ENCODE measurements at regions not wholly inside any gene's neighbourhood (a gene's known extent, or its start where the extent isn't known, plus 50 kb on each side); places are given as distances from the start of the nearest gene placed in this dataset.
"Not testable (repeated sequence)": the region's sequence is repeated elsewhere in the genome, so short reads cannot be mapped to it uniquely, and the experiment has no call there.

GRCh38 chr4:163736876-163737275, 242.4 kb downstream of the TMA16 start:
- WGBS (ENCODE audit: missing lambda C conversion rate): 62% methylated on average over 3 of the region's 3 CpGs
- TF ChIP-seq CHD4 (IDR thresholded peaks at IDR 0.05; ENCODE audit: borderline replicate concordance): no peak
- TF ChIP-seq RAD21 (conservative IDR thresholded peaks at IDR 0.05 in 1 of 2, IDR thresholded peaks at IDR 0.05 in 1 of 2): no peak
- H3K9me3 ChIP-seq: no peaks in the 10 kb centered on the region
- no peak overlapping the region for H3K4me3 ChIP-seq
- DNase-seq (ENCODE audit: low read depth in 1 of 2, low spot score in 1 of 2) (no peak), ATAC-seq (no peak), FAIRE-seq (no peak)
- H3K4me1 ChIP-seq: no peaks in the 10 kb centered on the region
- CTCF ChIA-PET: no interaction called here
- H3K27ac ChIP-seq: no peak overlapping the region
- POLR2A ChIA-PET: no interaction called here
- H3K4me2 ChIP-seq: no peak overlapping the region

GRCh38 chr4:163737846-163738245, 243.4 kb downstream of the TMA16 start:
- POLR2A ChIA-PET; H3K9me3 ChIP-seq; FAIRE-seq; H3K4me2 ChIP-seq; DNase-seq (ENCODE audit: low read depth in 1 of 2, low spot score in 1 of 2); CTCF ChIA-PET; H3K4me3 ChIP-seq; H3K4me1 ChIP-seq; H3K27ac ChIP-seq; ATAC-seq: not testable (repeated sequence)
- WGBS (ENCODE audit: missing lambda C conversion rate): 47% methylated on average over 5 of the region's 7 CpGs

- H3K9me3 ChIP-seq: no peaks in the 10 kb centered on the region
- ChIA-PET CTCF (no interaction called here), POLR2A (no interaction called here)
- ATAC-seq (no peak), DNase-seq (ENCODE audit: low read depth in 1 of 2, low spot score in 1 of 2) (no peak), FAIRE-seq (no peak)
- no peaks in the 10 kb centered on the region for H3K4me1 ChIP-seq
- TF ChIP-seq CBX2 (IDR thresholded peaks at IDR 0.05; ENCODE audit: borderline replicate concordance, low read depth) (no peak), RAD21 (conservative IDR thresholded peaks at IDR 0.05 in 1 of 2, IDR thresholded peaks at IDR 0.05 in 1 of 2) (no peak), HOXB13 (CRISPR knock-in tag; IDR thresholded peaks at IDR 0.05; ENCODE audit: low read depth) (no peak), CTCF (IDR thresholded peaks at IDR 0.05) (no peak), PBX3 (IDR thresholded peaks at IDR 0.05) (no peak), FOSL2 (IDR thresholded peaks at IDR 0.05) (no peak), FOSL2 (CRISPR knock-in tag; IDR thresholded peaks at IDR 0.05) (no peak), BCL3 (IDR thresholded peaks at IDR 0.05) (no peak), TP53 (CRISPR knock-in tag; IDR thresholded peaks at IDR 0.05) (no peak), REST (IDR thresholded peaks at IDR 0.05) (no peak), JUN (IDR thresholded peaks at IDR 0.05) (no peak), CHD4 (IDR thresholded peaks at IDR 0.05; ENCODE audit: borderline replicate concordance) (no peak), HES2 (IDR thresholded peaks at IDR 0.05) (no peak), ESRRA (IDR thresholded peaks at IDR 0.05; ENCODE audit: borderline replicate concordance, low read length) (no peak), ZSCAN20 (CRISPR knock-in tag; IDR thresholded peaks at IDR 0.05) (no peak), POLR2A (IDR thresholded peaks at IDR 0.05; ENCODE audit: low read length) (no peak), ZFP36 (IDR thresholded peaks at IDR 0.05; ENCODE audit: borderline replicate concordance, partially characterized antibody) (no peak)
- no peak overlapping the region for H3K4me3 ChIP-seq
- H3K27ac ChIP-seq: no peak overlapping the region
- H3K4me2 ChIP-seq: no peak overlapping the region
Measured at GRCh38 chr4:163738521-163738920, 244.0 kb downstream of the TMA16 start.

Data from A549 (cell line).